ENCODE measurements at regions not wholly inside any gene's neighbourhood (a gene's known extent, or its start where the extent isn't known, plus 50 kb on each side); places are given as distances from the start of the nearest gene placed in this dataset.

DNA sequence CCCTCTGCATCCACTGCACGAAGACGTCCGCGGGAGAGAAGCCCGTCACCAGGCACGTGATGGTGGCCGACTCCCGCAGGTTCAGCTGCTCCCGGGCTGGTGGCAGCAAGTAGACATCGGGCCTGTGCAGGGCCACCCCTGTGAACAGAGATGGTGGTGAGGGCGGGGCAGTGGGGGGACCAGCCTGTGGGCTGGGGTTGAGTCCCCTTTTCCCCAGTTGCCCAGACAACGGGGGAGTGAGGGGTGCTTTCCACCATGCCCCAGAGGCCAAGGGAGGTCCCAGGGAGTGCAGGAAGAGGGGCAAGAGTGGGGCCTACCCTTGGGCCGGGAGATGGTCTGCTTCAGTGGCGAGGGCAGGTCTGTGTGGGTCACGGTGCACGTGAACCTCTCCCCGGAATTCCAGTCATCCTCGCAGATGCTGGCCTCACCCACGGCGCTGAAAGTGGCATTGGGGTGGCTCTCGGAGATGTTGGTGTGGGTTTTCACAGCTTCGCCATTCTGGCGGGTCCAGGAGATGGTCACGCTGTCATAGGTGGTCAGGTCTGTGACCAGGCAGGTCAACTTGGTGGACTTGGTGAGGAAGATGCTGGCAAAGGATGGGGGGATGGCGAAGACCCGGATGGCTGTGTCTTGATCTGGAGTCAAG is 328.3 kb downstream of the TMEM121 start:
- TF ChIP-seq TCF4 (CRISPR knock-in tag; IDR thresholded peaks at IDR 0.05; ENCODE audit: borderline replicate concordance) (no peak), ZNF8 (CRISPR knock-in tag; IDR thresholded peaks at IDR 0.05) (no peak)
- TF ChIP-seq, protein P1, sequence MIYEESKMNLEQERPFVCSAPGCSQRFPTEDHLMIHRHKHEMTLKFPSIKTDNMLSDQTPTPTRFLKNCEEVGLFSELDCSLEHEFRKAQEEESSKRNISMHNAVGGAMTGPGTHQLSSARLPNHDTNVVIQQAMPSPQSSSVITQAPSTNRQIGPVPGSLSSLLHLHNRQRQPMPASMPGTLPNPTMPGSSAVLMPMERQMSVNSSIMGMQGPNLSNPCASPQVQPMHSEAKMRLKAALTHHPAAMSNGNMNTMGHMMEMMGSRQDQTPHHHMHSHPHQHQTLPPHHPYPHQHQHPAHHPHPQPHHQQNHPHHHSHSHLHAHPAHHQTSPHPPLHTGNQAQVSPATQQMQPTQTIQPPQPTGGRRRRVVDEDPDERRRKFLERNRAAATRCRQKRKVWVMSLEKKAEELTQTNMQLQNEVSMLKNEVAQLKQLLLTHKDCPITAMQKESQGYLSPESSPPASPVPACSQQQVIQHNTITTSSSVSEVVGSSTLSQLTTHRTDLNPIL (CRISPR knock-in tag; IDR thresholded peaks at IDR 0.05; ENCODE audit: low read depth): no peak
- ATAC-seq: no peak

DNA sequence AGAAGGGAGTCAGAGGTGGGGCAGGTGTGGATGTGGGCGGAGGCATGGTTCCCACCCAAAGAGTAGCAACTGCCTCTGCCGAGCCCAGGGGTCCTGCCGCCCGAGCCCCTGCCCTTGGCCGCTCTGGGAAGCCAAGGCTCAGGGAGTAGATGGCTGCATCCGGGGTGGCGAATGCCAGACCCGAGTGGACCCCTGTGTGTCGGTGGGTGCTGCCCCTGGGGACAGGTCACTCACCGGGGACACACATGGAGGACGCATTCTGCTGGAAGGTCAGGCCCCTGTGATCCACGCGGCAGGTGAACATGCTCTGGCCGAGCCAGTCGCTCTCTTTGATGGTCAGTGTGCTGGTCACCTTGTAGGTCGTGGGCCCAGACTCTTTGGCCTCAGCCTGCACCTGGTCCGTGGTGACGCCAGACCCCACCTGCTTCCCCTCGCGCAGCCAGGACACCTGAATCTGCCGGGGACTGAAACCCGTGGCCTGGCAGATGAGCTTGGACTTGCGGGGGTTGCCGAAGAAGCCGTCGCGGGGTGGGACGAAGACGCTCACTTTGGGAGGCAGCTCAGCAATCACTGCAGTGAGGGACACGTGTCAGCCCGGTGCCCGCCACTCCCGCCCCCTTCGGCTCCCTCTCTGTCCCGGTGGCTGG is 329.0 kb downstream of the TMEM121 start:
- no peak for ATAC-seq
- TF ChIP-seq RARB (CRISPR knock-in tag; IDR thresholded peaks at IDR 0.05) (no peak), CSRNP3 (CRISPR knock-in tag; IDR thresholded peaks at IDR 0.05) (no peak), ZC3H10 (CRISPR knock-in tag; IDR thresholded peaks at IDR 0.05) (no peak), POU6F1 (CRISPR knock-in tag; IDR thresholded peaks at IDR 0.05; ENCODE audit: borderline replicate concordance, low read depth) (no peak), ZFP3 (CRISPR knock-in tag; IDR thresholded peaks at IDR 0.05) (no peak), CSDC2 (CRISPR knock-in tag; IDR thresholded peaks at IDR 0.05) (no peak)
- TF ChIP-seq, protein P2, sequence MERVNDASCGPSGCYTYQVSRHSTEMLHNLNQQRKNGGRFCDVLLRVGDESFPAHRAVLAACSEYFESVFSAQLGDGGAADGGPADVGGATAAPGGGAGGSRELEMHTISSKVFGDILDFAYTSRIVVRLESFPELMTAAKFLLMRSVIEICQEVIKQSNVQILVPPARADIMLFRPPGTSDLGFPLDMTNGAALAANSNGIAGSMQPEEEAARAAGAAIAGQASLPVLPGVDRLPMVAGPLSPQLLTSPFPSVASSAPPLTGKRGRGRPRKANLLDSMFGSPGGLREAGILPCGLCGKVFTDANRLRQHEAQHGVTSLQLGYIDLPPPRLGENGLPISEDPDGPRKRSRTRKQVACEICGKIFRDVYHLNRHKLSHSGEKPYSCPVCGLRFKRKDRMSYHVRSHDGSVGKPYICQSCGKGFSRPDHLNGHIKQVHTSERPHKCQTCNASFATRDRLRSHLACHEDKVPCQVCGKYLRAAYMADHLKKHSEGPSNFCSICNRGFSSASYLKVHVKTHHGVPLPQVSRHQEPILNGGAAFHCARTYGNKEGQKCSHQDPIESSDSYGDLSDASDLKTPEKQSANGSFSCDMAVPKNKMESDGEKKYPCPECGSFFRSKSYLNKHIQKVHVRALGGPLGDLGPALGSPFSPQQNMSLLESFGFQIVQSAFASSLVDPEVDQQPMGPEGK (CRISPR knock-in tag; IDR thresholded peaks at IDR 0.05; ENCODE audit: borderline replicate concordance): no peak

GRCh38 chr14:105855893-105856675 is 329.7 kb downstream of the TMEM121 start:
- ATAC-seq: no peak
- TF ChIP-seq GLIS3 (CRISPR knock-in tag; IDR thresholded peaks at IDR 0.05) (no peak), SNAI2 (CRISPR knock-in tag; IDR thresholded peaks at IDR 0.05) (no peak), ZFP30 (CRISPR knock-in tag; IDR thresholded peaks at IDR 0.05) (no peak), ISL1 (CRISPR knock-in tag; IDR thresholded peaks at IDR 0.05) (no peak), ESRRG (CRISPR knock-in tag; IDR thresholded peaks at IDR 0.05) (no peak), CSRNP3 (CRISPR knock-in tag; IDR thresholded peaks at IDR 0.05) (no peak), PPARA (CRISPR knock-in tag; IDR thresholded peaks at IDR 0.05; ENCODE audit: borderline replicate concordance) (no peak), RARB (CRISPR knock-in tag; IDR thresholded peaks at IDR 0.05) (no peak), ZC3H10 (CRISPR knock-in tag; IDR thresholded peaks at IDR 0.05) (no peak), TOX (CRISPR knock-in tag; IDR thresholded peaks at IDR 0.05; ENCODE audit: borderline replicate concordance) (no peak), POU6F1 (CRISPR knock-in tag; IDR thresholded peaks at IDR 0.05; ENCODE audit: borderline replicate concordance, low read depth) (no peak), OSR1 (CRISPR knock-in tag; IDR thresholded peaks at IDR 0.05) (no peak), CSDC2 (CRISPR knock-in tag; IDR thresholded peaks at IDR 0.05) (no peak), ZNF565 (CRISPR knock-in tag; conservative IDR thresholded peaks at IDR 0.05; ENCODE audit: low read depth) (no peak), ZNF8 (CRISPR knock-in tag; IDR thresholded peaks at IDR 0.05) (no peak)
- TF ChIP-seq, protein P3, sequence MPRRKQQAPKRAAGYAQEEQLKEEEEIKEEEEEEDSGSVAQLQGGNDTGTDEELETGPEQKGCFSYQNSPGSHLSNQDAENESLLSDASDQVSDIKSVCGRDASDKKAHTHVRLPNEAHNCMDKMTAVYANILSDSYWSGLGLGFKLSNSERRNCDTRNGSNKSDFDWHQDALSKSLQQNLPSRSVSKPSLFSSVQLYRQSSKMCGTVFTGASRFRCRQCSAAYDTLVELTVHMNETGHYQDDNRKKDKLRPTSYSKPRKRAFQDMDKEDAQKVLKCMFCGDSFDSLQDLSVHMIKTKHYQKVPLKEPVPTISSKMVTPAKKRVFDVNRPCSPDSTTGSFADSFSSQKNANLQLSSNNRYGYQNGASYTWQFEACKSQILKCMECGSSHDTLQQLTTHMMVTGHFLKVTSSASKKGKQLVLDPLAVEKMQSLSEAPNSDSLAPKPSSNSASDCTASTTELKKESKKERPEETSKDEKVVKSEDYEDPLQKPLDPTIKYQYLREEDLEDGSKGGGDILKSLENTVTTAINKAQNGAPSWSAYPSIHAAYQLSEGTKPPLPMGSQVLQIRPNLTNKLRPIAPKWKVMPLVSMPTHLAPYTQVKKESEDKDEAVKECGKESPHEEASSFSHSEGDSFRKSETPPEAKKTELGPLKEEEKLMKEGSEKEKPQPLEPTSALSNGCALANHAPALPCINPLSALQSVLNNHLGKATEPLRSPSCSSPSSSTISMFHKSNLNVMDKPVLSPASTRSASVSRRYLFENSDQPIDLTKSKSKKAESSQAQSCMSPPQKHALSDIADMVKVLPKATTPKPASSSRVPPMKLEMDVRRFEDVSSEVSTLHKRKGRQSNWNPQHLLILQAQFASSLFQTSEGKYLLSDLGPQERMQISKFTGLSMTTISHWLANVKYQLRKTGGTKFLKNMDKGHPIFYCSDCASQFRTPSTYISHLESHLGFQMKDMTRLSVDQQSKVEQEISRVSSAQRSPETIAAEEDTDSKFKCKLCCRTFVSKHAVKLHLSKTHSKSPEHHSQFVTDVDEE (CRISPR knock-in tag; IDR thresholded peaks at IDR 0.05): no peak
